Peyer's patch (tissue), 4 donors: ENCODE measurements at regions not wholly inside any gene's neighbourhood (a gene's known extent, or its start where the extent isn't known, plus 50 kb on each side); places are given as distances from the start of the nearest gene placed in this dataset.

Source experiments
- DNase-seq, 3 donors: peaks; one replicate each; pipeline ENCODE4 v3.0.0-alpha.2; 2017 to 2019
- H3K27ac ChIP-seq, 4 donors: fragments of 200-600 bp; sonication (generic); one replicate each; pipeline ENCODE4 v1.5.1; 2016 to 2019
- H3K27me3 ChIP-seq, 2 donors: fragments of 200-600 bp; sonication (generic); one replicate each; pipeline ENCODE4 v1.5.1; 2019
- H3K36me3 ChIP-seq, 3 donors: fragments of 200-600 bp; sonication (generic); one replicate each; pipeline ENCODE4 v1.5.1; 2016 to 2019
- H3K4me1 ChIP-seq, 4 donors: fragments of 200-600 bp; sonication (generic); one replicate each; pipeline ENCODE4 v1.5.1; 2016 to 2019
- H3K4me3 ChIP-seq, 4 donors: fragments of 200-600 bp; sonication (generic); 1 replicate in 3 of 4; 2 replicates in 1 of 4; pipeline ENCODE4 v1.5.1; 2016 to 2019; ENCODE audit warnings: mild to moderate bottlenecking in 1 of 4
- H3K9me3 ChIP-seq, 4 donors: fragments of 200-600 bp; sonication (generic); one replicate each; pipeline ENCODE4 v1.5.1; 2016 to 2019; ENCODE audit warnings: mild to moderate bottlenecking in 1 of 4
- CTCF ChIP-seq, 6 experiments: fragments of 450-650 bp in 4 of 6; fragments of 200-600 bp in 2 of 6; sonication (generic) in 1 of 6; IDR thresholded peaks; one replicate each; pipeline ENCODE4 v1.5.1; 2017 to 2019; ENCODE audit warnings: antibody characterized with exemption in 6 of 6, mild to moderate bottlenecking in 3 of 6, moderate library complexity in 1 of 6
- POLR2A ChIP-seq, 2 donors: fragments of 450-650 bp; IDR thresholded peaks; one replicate each; pipeline ENCODE4 v1.5.1; 2017; ENCODE audit warnings: antibody characterized with exemption in 2 of 2, mild to moderate bottlenecking in 2 of 2, moderate library complexity in 2 of 2

DNA sequence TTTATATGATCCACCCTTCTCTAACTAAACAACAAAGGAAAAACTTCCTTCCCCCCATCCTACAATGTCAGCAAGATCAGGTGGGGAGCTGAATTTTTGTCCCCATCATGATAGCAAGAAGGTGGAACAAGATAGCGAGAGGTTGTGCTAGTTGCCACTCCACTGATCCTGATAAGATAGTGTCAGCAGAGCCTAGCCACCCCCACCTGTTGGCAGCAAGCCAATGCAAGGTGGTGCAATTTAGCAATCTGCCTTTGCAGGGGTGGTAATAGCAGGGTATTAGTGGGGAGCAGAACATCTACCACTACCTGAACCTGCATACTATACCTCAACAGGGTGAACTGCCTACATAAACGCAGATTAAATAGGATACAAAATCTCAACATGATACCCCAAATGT lies 80.2 kb upstream of the MAMLD1 start:
- Histone ChIP-seq H3K36me3 (no peaks in the 10 kb centered on the region), H3K4me3 (no peak overlapping the region), H3K27me3 (no peaks in the 10 kb centered on the region), H3K9me3 (no peaks in the 10 kb centered on the region), H3K27ac (no peak overlapping the region), H3K4me1 (no peaks in the 10 kb centered on the region)
- TF ChIP-seq POLR2A (IDR thresholded peaks at IDR 0.05) (no peak), CTCF (IDR thresholded peaks at IDR 0.05) (no peak)
- no peak for DNase-seq

DNA sequence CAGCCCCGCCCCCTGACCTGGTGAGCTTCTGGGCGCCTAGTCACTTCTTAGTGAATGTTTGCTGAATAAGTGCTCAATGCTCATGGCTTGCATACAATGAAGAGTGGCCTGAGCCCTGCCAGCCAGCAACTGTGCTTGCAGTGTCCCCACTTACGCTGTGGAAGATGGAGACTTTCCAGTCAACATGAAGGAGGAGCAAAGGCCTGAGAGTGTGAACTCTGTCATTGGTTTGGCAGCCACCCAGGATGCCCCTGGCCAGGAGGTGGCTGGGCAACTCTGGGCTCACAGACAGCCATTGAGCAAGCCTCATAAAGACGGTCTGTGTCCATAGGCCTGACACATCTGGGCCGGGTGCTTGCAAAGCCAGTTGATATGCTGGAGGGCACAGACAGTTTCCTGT lies 72.1 kb upstream of the MAMLD1 start:
- H3K9me3 ChIP-seq, result no peaks in the 10 kb centered on the region
- DNase-seq, result no peak
- H3K27me3 ChIP-seq, result no peaks in the 10 kb centered on the region
- TF ChIP-seq CTCF (IDR thresholded peaks at IDR 0.05) (no peak), POLR2A (IDR thresholded peaks at IDR 0.05) (no peak)
- no peaks in the 10 kb centered on the region for H3K36me3 ChIP-seq
- H3K27ac ChIP-seq, result no peak overlapping the region
- no peaks in the 10 kb centered on the region for H3K4me1 ChIP-seq
- H3K4me3 ChIP-seq, result no peak overlapping the region

DNA sequence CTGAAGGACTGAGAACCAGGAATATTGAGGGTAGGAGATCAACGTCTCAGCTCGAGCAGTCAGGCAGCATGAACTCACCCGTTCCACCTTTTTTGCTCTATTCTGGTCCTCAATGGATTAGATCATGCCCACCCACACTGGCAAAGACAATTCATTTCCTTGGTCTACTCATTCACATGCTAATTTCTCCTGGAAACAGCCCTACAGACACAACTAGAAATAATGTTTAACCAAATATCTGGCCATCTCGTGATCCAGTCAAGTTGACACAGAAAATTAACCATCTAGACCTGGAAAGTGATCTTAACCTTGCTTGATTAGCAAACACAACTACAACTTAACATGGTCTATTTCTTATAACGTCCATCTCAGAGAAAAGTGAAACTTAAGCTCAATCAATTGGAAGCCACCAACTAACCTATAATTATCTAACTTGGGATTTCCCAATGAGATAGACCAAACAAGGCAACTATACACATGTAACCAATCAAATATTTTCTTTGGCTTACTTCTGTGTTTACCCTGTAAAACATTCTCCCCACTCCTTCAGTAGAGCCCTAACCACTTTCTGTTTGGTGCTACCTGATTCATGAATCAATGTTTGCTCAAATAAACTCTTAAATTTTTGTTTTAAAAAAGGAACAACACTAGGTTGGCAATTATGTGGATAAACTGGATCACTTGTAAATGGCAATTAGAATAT lies 69.7 kb upstream of the MAMLD1 start:
- TF ChIP-seq POLR2A (IDR thresholded peaks at IDR 0.05), result no peak
- no peak for TF ChIP-seq CTCF (IDR thresholded peaks at IDR 0.05)
- Histone ChIP-seq H3K27me3 (no peaks in the 10 kb centered on the region), H3K9me3 (no peaks in the 10 kb centered on the region), H3K36me3 (no peaks in the 10 kb centered on the region), H3K4me3 (no peak overlapping the region), H3K4me1 (no peaks in the 10 kb centered on the region), H3K27ac (no peak overlapping the region)
- no peak for DNase-seq

DNA sequence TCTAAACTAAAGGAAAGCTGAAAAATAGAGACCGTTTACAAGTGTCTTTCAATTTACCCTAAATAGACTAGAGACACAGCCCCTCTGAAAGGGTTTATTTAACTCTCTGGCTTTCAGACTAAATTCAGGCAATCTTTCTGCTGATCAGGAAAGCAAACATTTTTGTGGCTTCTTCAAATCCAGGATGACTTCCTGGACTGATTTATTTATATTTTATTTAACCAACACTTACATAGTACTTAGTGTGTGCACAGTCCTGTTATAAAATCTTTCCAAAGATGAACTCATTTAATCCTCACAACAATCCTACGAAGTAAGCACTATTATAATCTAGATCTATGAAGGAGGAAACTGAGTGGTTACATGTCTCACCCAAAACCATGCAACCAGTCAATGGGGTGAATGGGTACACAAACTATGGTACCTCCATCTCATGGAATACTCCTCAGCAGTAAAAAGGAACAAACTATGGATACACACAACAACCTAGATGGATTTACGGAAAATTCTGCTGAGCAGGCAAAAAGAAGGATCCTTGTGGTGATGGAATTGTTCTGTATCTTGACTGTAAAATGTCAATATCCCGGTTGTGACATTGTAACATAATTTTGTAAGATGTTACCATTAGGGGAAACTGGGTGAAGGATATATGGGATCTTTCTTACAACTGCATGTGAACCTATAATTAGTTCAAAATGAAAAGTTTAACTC lies 64.1 kb upstream of the MAMLD1 start:
- TF ChIP-seq CTCF (IDR thresholded peaks at IDR 0.05) (no peak), POLR2A (IDR thresholded peaks at IDR 0.05) (no peak)
- no peak for DNase-seq
- no peaks in the 10 kb centered on the region for H3K36me3 ChIP-seq
- H3K27ac ChIP-seq, result no peak overlapping the region
- H3K4me1 ChIP-seq, result no peaks in the 10 kb centered on the region
- no peaks in the 10 kb centered on the region for H3K27me3 ChIP-seq
- no peaks in the 10 kb centered on the region for H3K9me3 ChIP-seq
- no peak overlapping the region for H3K4me3 ChIP-seq

- no peak for DNase-seq
- Histone ChIP-seq H3K36me3 (no peaks in the 10 kb centered on the region), H3K4me3 (no peak overlapping the region), H3K9me3 (no peaks in the 10 kb centered on the region), H3K27ac (no peak overlapping the region), H3K4me1 (no peaks in the 10 kb centered on the region), H3K27me3 (no peaks in the 10 kb centered on the region)
- TF ChIP-seq CTCF (IDR thresholded peaks at IDR 0.05) (no peak), POLR2A (IDR thresholded peaks at IDR 0.05) (no peak)
Measured at GRCh38 chrX:150299579-150299978, 63.5 kb upstream of the MAMLD1 start.
